HG02973 (cell line): ENCODE measurements at regions not wholly inside any gene's neighbourhood (a gene's known extent, or its start where the extent isn't known, plus 50 kb on each side); places are given as distances from the start of the nearest gene placed in this dataset.

ENCODE experiments used
- ATAC-seq: cut with Tn5 transposase; IDR thresholded peaks from one replicate; pipeline ENCODE4 v1.9.1; 2021; ENCODE audit warnings: moderate library complexity; ENCODE audit not compliant: unreplicated experiment

DNA sequence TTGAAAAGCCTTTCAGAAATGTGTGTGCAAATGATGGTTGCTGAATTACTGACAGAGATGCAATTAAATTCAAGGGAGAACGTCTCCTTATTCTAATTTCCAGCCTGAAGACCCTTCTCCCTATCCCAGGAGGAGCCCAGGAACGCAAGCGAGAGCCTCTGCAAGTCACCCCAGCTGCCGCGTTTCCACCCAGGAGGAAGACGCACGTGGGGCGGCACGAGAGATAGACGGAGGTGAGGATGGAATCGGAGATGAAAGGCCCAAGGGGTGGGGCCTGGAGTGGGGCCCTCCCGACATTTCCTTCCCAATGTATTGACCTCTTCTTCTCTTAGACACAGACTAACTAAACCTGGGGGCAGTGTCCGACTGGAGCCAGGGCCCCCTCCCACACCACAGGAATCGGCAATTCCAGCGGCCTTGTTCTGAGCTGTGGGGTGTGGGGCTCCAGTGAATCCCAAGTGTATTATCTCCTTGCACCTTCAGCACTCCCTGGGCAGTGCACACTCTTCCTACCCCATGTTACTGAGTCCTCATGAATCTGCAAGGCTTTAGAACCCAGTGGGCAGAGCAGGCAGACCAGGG, 322.5 kb downstream of the AJAP1 start:
- no peak for ATAC-seq

DNA sequence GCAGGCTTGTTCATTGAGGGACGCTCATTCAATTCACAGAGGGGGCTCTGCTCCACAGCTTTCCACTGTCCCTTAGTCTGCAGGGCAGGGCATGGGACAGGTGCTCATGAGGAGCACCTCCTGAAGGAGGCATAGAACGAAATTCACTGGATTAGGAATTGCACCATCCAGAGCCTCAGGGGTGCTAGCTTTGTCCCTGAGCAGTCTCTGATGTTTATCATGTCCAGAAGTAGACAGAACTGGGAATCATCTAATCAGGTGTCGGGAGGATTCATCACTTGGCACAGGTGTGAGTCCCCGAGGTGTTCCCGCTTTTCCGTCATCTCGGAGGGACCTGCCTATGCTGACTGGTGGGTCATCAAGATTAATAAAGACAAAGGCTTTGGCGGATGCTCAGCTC, 321.4 kb downstream of the AJAP1 start:
- no peak for ATAC-seq

DNA sequence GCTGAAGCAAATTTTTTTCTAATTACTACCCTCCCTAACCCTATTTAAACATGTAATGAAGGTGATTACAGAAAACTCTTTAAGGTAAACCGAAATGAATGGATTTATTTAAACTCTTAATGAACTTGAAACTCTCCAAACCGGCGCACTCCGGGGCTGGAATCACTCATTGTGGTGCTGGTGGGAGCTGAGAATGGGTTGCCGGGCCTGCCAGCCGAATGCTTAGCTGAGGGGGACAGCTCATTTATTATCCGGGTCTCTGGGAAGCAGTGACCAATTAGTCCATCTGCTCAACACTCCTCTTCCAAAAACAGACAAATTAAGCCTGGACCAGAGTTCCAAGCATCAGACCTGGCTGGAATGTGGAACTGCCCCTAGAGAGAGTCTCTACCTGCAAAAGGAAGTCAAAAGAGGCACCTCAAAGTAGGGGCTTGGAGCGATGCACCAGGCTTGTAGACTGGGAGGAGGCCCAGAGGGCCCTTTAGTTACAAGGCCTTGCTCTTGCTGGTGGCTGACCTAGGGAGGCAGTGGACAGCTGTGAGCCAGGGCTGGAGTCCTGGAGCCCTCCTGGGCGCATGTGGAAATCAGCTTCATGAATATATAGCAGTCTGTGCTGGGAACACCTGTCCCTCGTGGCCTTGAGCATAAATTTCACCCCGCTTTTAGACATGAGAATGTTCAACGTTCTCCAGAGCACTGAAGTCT, 320.7 kb downstream of the AJAP1 start:
- ATAC-seq = no peak

DNA sequence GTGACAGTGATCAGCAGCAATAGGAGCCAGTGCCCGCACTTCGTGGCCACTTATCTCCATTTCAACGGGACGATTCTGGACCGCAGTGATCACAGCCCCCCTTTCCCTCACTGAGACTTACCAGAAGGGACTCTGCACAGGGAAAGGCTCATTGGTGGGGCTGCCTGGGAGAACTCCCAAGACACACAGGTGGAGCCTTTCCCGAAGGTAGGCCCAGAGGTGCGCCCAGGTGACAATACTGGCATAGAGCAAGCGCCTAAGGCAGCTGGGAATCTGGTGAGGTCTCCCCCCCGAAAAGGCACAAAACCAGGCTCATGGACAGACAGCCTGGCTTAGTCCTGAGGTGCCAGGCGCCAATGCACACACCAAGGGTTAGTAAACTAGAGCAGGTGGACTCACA, 318.9 kb downstream of the AJAP1 start:
- ATAC-seq = no peak

DNA sequence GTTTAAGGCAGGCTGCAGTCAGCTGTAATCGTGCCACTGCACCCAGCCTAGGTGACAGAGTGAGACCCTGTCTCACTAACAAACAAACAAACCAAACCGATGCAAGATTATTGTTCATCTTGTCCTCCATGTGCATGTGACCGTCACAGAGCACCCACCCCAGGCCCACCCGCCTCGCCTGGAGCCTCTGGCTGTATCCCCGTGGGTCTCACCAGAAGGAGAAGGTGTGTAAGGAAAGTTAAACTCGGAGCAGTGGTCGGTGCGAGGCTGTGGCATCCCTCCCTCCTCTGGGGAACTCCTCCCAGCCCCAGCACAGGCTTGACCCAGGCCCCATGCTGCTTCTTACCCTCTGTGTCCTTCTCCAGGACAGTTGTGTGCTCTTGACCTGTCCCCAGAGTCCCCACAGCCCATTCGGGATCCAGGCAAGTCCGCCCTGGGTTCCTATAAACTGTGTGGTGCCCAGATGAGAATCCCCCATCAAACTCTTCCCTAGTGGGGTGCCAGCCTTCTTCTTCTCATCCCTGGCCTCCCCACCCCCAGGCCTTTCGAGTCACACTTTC, 318.4 kb downstream of the AJAP1 start:
- no peak for ATAC-seq

DNA sequence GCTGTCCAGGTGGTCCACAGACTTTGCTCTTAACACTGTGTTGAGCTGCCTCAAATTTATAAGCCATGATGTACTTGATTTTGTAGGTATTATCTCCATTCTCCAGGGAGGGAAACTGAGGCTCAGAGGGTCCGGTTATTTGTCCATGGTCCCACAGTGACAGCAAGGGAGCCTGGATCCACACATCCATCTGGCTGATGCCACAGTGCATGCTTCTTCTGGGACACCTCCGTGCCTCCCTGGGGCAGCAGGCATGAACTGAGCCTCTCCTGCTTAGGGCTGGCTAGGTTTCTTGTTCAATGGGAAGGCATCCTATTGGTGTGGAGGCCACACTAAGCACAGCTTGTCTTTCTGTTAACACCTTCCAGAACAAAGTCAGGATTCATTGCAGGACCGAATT, 317.3 kb downstream of the AJAP1 start:
- ATAC-seq = no peak

DNA sequence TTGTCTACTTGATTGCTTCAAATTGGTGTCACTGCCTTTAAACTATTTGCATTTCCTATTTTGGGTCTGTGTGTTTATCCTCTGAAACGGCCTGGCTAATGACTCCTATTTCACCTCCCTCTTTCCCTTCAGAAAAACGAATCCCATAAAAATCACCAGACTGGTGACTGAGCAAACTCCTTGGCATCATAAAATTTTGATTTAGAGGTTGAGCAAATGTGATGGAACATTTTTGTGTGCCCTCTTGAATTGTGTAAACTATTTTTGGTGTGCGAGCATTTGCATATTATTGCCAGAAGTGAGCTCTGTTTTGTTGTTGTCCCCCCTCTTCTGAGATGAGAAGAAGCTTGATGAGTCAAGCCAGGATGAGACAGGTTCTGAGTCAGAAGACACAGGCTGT, 316.1 kb downstream of the AJAP1 start:
- no peak for ATAC-seq

DNA sequence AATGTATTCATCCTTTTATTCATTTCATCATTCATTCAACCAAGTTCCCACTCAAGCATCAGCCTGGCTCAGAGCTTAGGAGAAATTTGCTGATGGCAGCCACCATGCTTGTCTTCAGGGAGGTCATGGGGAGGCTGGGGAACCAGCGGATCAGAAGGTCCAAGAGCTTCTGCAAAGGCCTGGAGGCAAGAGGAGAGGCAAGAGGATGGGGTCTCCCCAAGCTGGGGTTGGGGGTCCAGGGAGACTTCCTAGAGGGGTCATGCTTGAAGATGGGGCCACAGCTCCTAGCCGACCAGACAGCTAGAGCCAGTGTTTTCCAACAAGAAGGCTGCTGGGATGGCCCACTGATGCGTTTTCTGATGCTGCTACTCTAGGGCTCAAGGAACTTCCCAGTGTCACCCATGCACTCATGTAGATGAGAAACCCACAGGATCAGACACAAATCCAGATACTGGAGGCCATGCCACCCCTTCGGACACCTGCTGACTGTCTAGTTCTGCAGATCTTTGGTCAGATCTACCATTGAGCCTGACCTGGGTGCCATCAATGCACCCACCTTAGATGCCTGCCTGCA, 315.2 kb downstream of the AJAP1 start:
- ATAC-seq = no peak

DNA sequence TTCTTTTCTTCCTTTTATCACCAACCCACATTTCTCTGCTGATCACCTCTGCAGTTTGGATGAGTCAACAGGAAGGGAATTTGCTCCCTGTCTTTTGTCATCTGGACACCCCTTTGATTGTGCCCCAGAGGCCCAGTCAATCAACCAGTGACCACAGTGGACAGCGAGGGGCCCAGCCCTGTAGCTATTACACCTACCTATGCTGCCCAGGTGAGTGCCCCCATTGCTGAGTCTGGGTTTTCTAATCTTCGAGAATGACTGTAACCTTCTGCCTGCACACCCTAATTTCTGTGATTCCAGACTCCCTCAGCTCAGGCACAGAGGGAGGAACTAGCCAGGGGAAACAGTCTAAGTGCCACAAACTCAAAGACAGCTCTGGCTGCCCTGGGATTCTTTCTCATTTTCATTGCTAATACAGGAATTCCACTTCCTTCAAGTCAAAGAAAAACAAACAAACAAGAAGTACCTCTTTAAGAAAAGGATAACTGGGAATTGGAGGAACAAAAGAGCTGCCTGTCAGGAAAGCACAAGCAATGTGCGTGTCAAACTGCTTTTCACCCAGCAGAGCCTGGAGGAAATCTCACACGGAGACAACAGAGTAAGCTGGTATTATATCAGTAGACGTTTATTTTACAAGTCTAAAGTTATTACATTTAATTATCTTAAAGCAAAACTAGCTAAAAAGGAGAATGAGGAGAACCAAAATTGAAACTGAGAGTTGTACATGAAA, 311.1 kb downstream of the AJAP1 start:
- no peak for ATAC-seq

DNA sequence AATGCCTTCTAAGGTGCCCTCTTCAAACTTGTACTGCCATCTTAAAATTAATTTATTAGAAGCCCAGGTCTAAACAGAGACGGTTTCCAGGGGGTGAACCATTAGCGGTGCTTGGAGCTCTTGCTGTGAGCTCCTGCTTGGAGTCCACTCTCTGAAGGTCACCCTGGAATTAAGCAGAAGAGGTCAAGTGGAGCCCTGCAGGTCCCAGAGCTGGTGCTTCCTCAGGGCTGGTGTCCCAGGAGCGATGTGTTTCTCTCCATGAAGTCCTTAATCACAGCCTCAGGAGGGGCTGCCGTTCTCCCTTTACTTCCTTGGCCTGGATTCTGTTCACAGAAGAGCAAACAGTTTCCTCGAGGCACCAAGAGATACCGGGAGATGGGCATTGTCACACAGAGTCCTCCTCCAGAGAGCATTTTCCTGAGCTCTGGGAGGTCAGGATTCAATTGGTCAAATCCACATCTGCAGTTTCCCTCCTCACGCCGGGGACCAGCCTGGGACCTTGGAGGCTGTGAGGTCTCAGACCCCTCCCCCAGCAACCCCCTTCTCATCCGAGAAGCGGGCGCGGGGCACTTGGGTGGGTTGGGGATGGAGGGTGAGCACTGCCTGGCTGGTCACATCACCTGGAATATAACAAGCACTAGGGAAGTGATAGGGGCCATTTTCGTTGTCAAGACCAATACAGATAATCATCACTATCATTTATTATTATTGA, 310.4 kb downstream of the AJAP1 start:
- no peak for ATAC-seq

DNA sequence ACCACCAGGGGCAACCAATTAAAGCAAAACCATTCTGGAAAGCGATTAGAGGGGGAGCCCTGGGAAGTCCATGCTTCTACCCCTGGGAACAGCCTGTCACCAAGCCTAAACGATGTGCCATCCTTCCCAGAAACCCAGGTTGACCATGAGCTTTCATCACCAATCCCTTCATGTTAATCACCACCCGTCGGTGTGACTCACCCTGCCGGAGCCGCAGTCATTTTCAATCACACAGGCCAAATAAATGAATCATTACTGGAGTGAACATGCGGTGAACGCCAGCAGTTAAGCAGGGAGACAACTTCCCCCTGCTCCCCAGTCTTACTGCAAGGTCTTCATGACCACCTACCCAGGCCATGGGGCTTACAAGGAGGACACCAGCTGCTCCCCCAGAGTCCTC, 308.8 kb downstream of the AJAP1 start:
- no peak for ATAC-seq

DNA sequence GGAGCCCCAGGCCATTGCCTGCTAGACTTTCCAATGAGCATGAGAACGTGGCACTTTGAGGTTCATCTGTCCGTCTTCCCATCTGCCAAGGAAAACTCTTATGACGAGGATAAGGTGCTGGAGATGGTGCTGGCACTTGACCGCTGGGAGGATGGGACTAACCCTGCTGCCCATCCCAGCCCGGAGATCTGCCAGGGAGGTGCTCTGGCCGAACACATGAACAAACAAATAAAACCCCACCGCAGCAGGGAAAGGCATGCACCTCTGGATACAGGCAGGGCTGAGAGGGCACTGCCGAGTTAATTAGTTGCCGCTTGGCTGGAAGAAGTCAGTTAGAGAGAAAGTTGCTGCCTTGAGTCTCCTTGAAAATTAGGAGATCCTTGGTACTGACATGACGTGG, 308.4 kb downstream of the AJAP1 start:
- no peak for ATAC-seq

DNA sequence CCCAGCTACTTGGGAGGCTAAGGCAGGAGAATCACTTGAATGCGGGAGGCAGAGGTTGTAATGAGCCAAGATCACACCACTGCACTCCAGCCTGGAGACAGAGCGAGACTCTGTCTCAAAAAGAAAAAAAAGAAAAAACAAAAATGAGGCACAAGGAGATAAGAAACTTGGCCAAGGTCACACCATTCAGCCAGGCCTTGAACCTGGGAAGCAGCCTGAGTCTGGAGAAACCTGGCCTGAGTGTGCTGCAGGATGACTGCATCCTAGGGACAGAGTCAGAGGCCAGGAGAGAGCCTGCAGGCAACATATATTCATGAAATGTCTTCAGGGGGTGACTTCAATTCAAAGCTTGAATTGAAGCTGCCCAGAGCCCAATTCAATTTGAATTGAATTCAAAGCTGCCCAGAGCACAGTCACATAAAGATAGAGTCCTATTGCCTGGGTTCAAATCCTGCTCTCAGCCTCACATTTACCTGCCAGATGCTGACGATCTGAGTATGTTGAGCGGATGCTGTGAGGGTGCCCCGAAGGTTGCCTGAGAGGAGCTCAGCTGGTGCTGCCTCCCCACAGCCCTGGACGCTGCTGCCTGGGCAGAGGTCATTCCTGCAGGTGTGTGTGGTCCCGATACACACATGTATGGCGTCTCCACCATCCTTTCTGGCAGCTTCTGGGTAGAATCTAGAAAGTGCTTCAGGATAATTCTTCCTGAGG, 307.7 kb downstream of the AJAP1 start:
- no peak for ATAC-seq

DNA sequence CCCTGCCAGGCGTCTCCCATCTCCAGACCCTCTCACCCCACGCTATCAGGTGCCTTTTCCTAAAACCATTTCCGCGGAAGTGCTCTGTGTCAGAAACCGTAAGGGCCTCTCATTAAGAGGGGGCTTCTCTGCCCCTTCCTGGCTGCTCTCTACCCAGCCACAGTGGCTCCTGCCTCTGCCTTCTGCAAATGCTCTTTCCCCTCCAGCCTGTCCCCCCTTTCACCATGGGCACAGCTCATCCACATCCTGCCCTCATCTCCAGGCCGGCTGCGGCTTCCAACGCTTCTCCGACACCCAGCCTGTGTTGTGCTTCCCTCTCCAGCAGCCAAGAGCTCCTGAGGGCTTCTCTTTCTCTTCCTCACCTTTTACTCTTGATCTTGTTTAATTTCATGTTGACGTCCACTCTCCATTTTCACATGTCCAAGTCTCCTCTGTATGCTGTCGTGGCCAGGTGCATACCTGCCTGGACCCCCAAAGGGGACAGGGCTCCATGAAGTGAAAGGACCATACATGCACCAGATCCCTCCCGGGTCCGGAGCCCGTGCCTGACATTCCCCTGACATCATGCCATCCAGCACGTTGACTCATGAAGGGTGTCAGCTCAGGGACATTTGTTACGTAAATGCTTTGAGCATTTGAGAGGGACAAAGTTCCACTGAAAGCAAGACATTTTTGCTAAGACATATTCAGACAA, 306.5 kb downstream of the AJAP1 start:
- ATAC-seq = no peak

DNA sequence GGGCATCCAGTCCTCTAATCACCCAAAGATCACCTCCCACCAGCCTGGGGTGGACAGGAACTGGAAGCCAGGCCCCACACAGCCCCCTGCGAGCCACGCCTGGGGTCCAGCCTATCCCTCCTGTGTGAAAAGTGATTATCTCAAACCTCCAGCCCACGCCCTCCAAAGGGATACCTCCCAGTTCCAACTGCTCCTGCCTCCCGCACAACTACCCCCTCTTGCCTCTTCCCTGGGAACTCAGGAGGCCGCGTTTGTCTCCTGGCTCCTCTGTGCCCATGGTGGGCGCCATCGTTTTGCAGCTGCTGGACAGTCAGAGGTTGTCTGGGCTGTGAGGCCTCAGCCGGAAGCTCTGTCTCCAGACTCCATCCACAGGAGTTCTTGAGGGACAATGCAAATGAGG, 305.9 kb downstream of the AJAP1 start:
- no peak for ATAC-seq

DNA sequence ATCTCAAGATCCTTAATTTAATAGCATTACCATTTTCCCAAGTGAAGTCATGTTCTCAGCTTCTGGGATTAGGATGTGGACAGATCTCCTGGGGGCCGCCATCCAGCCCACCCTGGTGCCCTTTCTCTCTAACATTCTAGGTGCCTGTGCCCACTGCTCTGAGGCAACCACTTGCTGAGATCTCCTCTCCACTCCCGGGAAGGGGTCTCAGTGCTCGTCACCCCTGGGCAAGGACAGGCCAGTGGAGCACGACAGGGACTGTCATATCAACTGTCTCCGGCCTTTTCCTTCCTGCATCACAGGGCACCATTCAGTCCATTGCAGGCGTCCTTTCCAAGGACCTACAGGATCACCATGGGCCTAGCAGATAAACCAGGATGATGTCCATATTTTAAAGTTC, 304.8 kb downstream of the AJAP1 start:
- ATAC-seq = no peak

DNA sequence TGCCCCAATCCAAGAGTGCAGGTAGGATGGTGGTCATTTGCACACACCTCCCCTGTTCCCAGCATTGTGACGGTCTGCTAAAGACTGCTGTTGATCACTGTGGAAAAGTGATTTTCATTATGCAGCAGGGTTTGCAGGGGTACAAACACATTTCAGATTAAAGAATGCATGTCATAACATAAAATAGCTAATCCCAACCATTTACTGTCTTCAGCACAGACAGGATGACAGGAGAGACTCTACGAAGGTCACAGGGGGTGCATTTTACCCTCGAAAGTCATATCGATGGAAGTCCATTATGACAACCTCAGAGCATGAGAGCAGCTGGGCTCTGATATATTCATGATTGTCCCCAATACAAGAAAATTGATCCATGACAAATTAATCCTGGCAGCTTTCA, 302.6 kb downstream of the AJAP1 start:
- no peak for ATAC-seq

DNA sequence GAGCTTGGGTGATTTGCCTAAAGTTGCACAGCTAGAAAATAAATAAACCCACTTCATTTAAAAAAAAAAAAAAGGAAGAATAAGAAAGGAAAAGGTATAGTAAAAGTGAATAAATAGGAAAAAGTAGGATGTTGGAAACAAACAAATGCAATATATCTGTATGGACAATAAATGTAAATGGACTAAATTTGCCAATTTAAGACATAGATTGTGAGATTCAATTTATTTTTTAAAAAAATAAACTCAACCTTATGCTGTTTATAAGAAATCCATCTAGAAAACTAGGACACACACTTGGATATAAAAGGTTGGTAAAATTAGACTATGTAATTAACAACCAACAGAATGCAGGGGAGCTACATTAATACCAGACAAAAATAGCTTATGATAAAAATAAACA, 300.0 kb downstream of the AJAP1 start:
- ATAC-seq = no peak

DNA sequence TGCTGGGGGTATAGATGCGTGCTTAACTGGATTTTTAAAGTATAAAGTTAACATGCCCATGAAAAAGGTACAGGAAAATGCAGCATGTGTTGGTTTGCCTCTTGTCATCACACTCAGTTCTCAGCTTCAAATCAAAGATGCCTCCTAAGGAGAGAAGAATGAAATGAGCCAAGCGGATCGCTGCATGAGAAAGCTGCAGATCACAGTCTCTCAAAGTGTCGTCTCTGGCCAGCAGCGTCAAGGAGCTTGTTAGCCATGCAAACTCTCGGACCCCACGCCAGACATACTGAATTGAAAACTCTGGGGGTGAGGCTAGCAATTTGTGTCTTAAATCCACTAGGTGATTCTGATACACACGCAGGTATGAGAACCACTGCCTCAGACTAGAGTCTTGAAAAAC, 297.2 kb downstream of the AJAP1 start:
- no peak for ATAC-seq

DNA sequence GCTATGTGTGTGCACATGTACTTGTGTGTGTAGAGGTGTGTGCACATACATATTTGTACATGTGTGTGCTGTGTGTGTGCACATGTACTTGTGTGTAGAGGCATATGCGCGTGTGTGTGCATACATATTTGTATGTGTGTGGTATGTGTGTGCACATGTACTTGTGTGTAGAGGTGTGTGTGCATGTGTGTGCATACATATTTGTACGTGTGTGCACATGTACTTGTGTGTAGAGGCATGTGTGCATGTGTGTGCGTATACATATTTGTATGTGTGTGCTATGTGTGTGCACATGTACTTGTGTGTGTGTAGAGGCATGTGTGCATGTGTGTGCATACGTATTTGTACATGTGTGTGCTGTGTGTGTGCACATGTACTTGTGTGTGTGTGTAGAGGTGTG, 291.9 kb downstream of the AJAP1 start:
- no peak for ATAC-seq
